ENCODE measurements at regions not wholly inside any gene's neighbourhood (a gene's known extent, or its start where the extent isn't known, plus 50 kb on each side); places are given as distances from the start of the nearest gene placed in this dataset.

- H3K4me3 ChIP-seq (ENCODE audit: low read length), result no peak overlapping the region
- no peak for TF ChIP-seq ZNF274 (IDR thresholded peaks at IDR 0.05; ENCODE audit: low read depth, low read length)
Measured at GRCh38 chr3:106711650-106712049, 665.6 kb upstream of the CCDC54 start.

GRCh38 chr3:106714400-106714799 is 662.8 kb upstream of the CCDC54 start:
- H3K4me3 ChIP-seq (ENCODE audit: low read length), result no peak overlapping the region
- TF ChIP-seq ZNF274 (IDR thresholded peaks at IDR 0.05; ENCODE audit: low read depth, low read length), result no peak

GRCh38 chr3:106715286-106715685 is 662.0 kb upstream of the CCDC54 start:
- TF ChIP-seq ZNF274 (IDR thresholded peaks at IDR 0.05; ENCODE audit: low read depth, low read length), result no peak
- H3K4me3 ChIP-seq (ENCODE audit: low read length), result no peak overlapping the region

- no peak for TF ChIP-seq ZNF274 (IDR thresholded peaks at IDR 0.05; ENCODE audit: low read depth, low read length)
- H3K4me3 ChIP-seq (ENCODE audit: low read length), result no peak overlapping the region
Measured at GRCh38 chr3:106717178-106717780, 660.0 kb upstream of the CCDC54 start.

- TF ChIP-seq ZNF274 (IDR thresholded peaks at IDR 0.05; ENCODE audit: low read depth, low read length), result no peak
- H3K4me3 ChIP-seq (ENCODE audit: low read length), result no peak overlapping the region
Measured at GRCh38 chr3:106719077-106719476, 658.2 kb upstream of the CCDC54 start.

- no peak for TF ChIP-seq ZNF274 (IDR thresholded peaks at IDR 0.05; ENCODE audit: low read depth, low read length)
- H3K4me3 ChIP-seq (ENCODE audit: low read length), result no peak overlapping the region
Measured at GRCh38 chr3:106719583-106719982, 657.7 kb upstream of the CCDC54 start.

GRCh38 chr3:106720510-106720909 is 656.7 kb upstream of the CCDC54 start:
- no peak overlapping the region for H3K4me3 ChIP-seq (ENCODE audit: low read length)
- no peak for TF ChIP-seq ZNF274 (IDR thresholded peaks at IDR 0.05; ENCODE audit: low read depth, low read length)

GRCh38 chr3:106725566-106725965 is 651.7 kb upstream of the CCDC54 start:
- TF ChIP-seq ZNF274 (IDR thresholded peaks at IDR 0.05; ENCODE audit: low read depth, low read length), result no peak
- H3K4me3 ChIP-seq (ENCODE audit: low read length), result no peak overlapping the region

- no peak for TF ChIP-seq ZNF274 (IDR thresholded peaks at IDR 0.05; ENCODE audit: low read depth, low read length)
- H3K4me3 ChIP-seq (ENCODE audit: low read length), result no peak overlapping the region
Measured at GRCh38 chr3:106728315-106729098, 648.7 kb upstream of the CCDC54 start.

- TF ChIP-seq ZNF274 (IDR thresholded peaks at IDR 0.05; ENCODE audit: low read depth, low read length), result no peak
Measured at GRCh38 chr3:106729481-106729880, 647.8 kb upstream of the CCDC54 start.

GRCh38 chr3:106731230-106731629 is 646.0 kb upstream of the CCDC54 start:
- no peak overlapping the region for H3K4me3 ChIP-seq (ENCODE audit: low read length)
- no peak for TF ChIP-seq ZNF274 (IDR thresholded peaks at IDR 0.05; ENCODE audit: low read depth, low read length)

More at GRCh38 chr3:106729481-106729880, 647.8 kb upstream of the CCDC54 start:
- no peak overlapping the region for H3K4me3 ChIP-seq (ENCODE audit: low read length)

GRCh38 chr3:106734712-106735111 is 642.5 kb upstream of the CCDC54 start:
- TF ChIP-seq ZNF274 (IDR thresholded peaks at IDR 0.05; ENCODE audit: low read depth, low read length), result no peak
- no peak overlapping the region for H3K4me3 ChIP-seq (ENCODE audit: low read length)

GRCh38 chr3:106737265-106737664 is 640.0 kb upstream of the CCDC54 start:
- no peak overlapping the region for H3K4me3 ChIP-seq (ENCODE audit: low read length)
- no peak for TF ChIP-seq ZNF274 (IDR thresholded peaks at IDR 0.05; ENCODE audit: low read depth, low read length)

GRCh38 chr3:106740116-106740515 is 637.1 kb upstream of the CCDC54 start:
- TF ChIP-seq ZNF274 (IDR thresholded peaks at IDR 0.05; ENCODE audit: low read depth, low read length), result no peak
- H3K4me3 ChIP-seq (ENCODE audit: low read length), result no peak overlapping the region

Measured in GM08714 (cell line).